ENCODE measurements at regions not wholly inside any gene's neighbourhood (a gene's known extent, or its start where the extent isn't known, plus 50 kb on each side); places are given as distances from the start of the nearest gene placed in this dataset.

DNA sequence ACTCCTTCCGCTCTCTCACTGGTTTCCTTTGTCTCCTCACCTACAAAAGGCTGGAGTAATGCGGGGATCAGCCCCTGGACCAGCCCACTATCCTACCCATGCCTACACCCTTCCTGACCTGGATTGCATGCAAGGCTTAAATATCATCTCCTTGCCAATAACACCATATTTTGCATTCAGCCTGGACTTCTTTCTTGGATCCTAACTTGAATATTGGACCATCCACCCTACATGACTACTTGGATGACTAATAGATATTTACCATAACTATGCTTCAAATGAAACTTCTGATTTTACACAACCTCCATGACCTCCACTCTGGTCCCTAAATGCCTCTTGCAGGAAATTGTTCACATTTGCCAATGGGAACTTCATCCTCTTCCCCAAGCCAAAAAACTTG, 188.3 kb upstream of the AKR1E2 start:
- POLR2A ChIA-PET = no interaction called here
- Histone ChIP-seq H3K27me3 (replicated peaks in 1 of 4; ENCODE audit: control extremely low read depth in 1 of 4, control insufficient read depth in 3 of 4, insufficient read depth in 4 of 4, low read length in 3 of 4) (no peaks in the 10 kb centered on the region), H3K9me3 (ENCODE audit: control extremely low read depth in 1 of 3, control insufficient read depth in 2 of 3, insufficient read depth in 1 of 3, low read length in 2 of 3) (no peaks in the 10 kb centered on the region), H3K9ac (ENCODE audit: low read length) (no peak overlapping the region), H2AFZ (ENCODE audit: insufficient read depth, low read depth, low read length, poor library complexity, severe bottlenecking) (no peak overlapping the region), H4K20me1 (ENCODE audit: control insufficient read depth, insufficient read depth, low read length, poor library complexity, severe bottlenecking) (no peaks in the 10 kb centered on the region), H3K4me3 (ENCODE audit: control extremely low read depth in 1 of 5, extremely low read depth in 1 of 5, insufficient read depth in 1 of 5, low read depth in 2 of 5, low read length in 4 of 5) (no peak overlapping the region), H3K4me1 (ENCODE audit: control insufficient read depth in 2 of 2, insufficient read depth in 2 of 2, low read length in 2 of 2) (no peaks in the 10 kb centered on the region), H3K79me2 (ENCODE audit: control insufficient read depth, insufficient read depth, low read length) (no peaks in the 10 kb centered on the region), H3K36me3 (replicated peaks in 1 of 2; ENCODE audit: control extremely low read depth in 1 of 2, control insufficient read depth in 1 of 2, extremely low read depth in 1 of 2, insufficient read depth in 2 of 2, low read length in 1 of 2) (no peaks in the 10 kb centered on the region), H3K4me2 (replicated peaks; ENCODE audit: low read depth, low read length, poor library complexity, severe bottlenecking) (no peak overlapping the region), H3K27ac (ENCODE audit: low read length in 2 of 2) (no peak overlapping the region)
- DNase-seq (no peak), ATAC-seq (ENCODE audit: low read depth) (no peak)
- Mint-ChIP-seq H3K27me3 (no peaks in the 10 kb centered on the region), H3K27ac (no peak overlapping the region), H3K4me3 (no peak overlapping the region), H3K4me1 (peaks cover 5% of the 10 kb centered on the region), H3K9me3 (ENCODE audit: insufficient read depth) (no peaks in the 10 kb centered on the region)
- CTCF ChIA-PET = no interaction called here
- no peak for TF ChIP-seq EZH2 (IDR thresholded peaks at IDR 0.05; ENCODE audit: borderline replicate concordance, insufficient read depth, low read depth, low read length, poor library complexity, severe bottlenecking)
- TF ChIP-seq, protein P1, sequence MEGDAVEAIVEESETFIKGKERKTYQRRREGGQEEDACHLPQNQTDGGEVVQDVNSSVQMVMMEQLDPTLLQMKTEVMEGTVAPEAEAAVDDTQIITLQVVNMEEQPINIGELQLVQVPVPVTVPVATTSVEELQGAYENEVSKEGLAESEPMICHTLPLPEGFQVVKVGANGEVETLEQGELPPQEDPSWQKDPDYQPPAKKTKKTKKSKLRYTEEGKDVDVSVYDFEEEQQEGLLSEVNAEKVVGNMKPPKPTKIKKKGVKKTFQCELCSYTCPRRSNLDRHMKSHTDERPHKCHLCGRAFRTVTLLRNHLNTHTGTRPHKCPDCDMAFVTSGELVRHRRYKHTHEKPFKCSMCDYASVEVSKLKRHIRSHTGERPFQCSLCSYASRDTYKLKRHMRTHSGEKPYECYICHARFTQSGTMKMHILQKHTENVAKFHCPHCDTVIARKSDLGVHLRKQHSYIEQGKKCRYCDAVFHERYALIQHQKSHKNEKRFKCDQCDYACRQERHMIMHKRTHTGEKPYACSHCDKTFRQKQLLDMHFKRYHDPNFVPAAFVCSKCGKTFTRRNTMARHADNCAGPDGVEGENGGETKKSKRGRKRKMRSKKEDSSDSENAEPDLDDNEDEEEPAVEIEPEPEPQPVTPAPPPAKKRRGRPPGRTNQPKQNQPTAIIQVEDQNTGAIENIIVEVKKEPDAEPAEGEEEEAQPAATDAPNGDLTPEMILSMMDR (IDR thresholded peaks at IDR 0.05) = no peak
- intact Hi-C loops (cut with micrococcal nuclease) = no loop called here
- 100% methylated on average over 2 of the region's 2 CpGs for WGBS (ENCODE audit: insufficient coverage)

DNA sequence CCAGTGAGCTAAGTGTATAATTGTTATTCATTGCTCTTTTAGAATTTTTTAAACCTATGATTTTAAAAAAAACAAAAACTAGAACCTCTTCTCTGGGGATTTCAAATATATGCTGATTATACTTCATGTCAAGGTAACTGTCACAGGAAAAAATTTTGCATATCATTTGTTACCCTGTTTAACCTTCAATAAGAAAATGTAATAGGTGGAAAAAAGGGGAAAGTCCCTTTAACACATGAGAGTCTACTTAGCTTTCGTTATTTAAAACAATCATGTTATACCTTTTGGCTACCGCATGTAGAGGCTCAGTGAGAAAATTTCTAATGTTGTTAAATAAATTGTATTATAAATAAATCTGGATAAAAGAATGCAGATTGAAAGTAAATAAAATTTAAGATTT, 190.1 kb upstream of the AKR1E2 start:
- peaks cover 4% of the 10 kb centered on the region for H3K27me3 Mint-ChIP-seq
- H3K36me3 ChIP-seq (replicated peaks in 1 of 2; ENCODE audit: control extremely low read depth in 1 of 2, control insufficient read depth in 1 of 2, extremely low read depth in 1 of 2, insufficient read depth in 2 of 2, low read length in 1 of 2) = no peaks in the 10 kb centered on the region
- no peaks in the 10 kb centered on the region for H3K9me3 Mint-ChIP-seq (ENCODE audit: insufficient read depth)
- no peak for TF ChIP-seq EZH2 (IDR thresholded peaks at IDR 0.05; ENCODE audit: borderline replicate concordance, insufficient read depth, low read depth, low read length, poor library complexity, severe bottlenecking)
- TF ChIP-seq, protein P1 (IDR thresholded peaks at IDR 0.05) = no peak
- peaks cover 5% of the 10 kb centered on the region for H3K4me1 Mint-ChIP-seq
- no peak overlapping the region for H3K4me3 Mint-ChIP-seq
- H3K9me3 ChIP-seq (ENCODE audit: control extremely low read depth in 1 of 3, control insufficient read depth in 2 of 3, insufficient read depth in 1 of 3, low read length in 2 of 3) = no peaks in the 10 kb centered on the region
- H2AFZ ChIP-seq (ENCODE audit: insufficient read depth, low read depth, low read length, poor library complexity, severe bottlenecking) = no peak overlapping the region
- peaks cover 0 to 2% (median 0%) of the 10 kb centered on the region in 4 experiments for H3K27me3 ChIP-seq (replicated peaks in 1 of 4; ENCODE audit: control extremely low read depth in 1 of 4, control insufficient read depth in 3 of 4, insufficient read depth in 4 of 4, low read length in 3 of 4)
- H3K4me3 ChIP-seq (ENCODE audit: control extremely low read depth in 1 of 5, extremely low read depth in 1 of 5, insufficient read depth in 1 of 5, low read depth in 2 of 5, low read length in 4 of 5) = no peak overlapping the region
- no peak overlapping the region for H3K9ac ChIP-seq (ENCODE audit: low read length)
- intact Hi-C loops (cut with micrococcal nuclease) = no loop called here
- H3K4me1 ChIP-seq (ENCODE audit: control insufficient read depth in 2 of 2, insufficient read depth in 2 of 2, low read length in 2 of 2) = no peaks in the 10 kb centered on the region
- no CpG with 5 or more reads among the region's 2 CpGs for WGBS (ENCODE audit: insufficient coverage)
- no peak overlapping the region for H3K4me2 ChIP-seq (replicated peaks; ENCODE audit: low read depth, low read length, poor library complexity, severe bottlenecking)
- ATAC-seq (ENCODE audit: low read depth) (peak; percentile 33), DNase-seq (peak; percentile 13)
- no peak overlapping the region for H3K27ac ChIP-seq (ENCODE audit: low read length in 2 of 2)
- POLR2A ChIA-PET = no interaction called here
- H3K27ac Mint-ChIP-seq = no peak overlapping the region
- no peaks in the 10 kb centered on the region for H4K20me1 ChIP-seq (ENCODE audit: control insufficient read depth, insufficient read depth, low read length, poor library complexity, severe bottlenecking)
- CTCF ChIA-PET = interaction anchor here (0.8 to 1.4 kb wide), 2 partner anchors 21 to 1396 kb away, joined by 3 to 6 read pairs; no protein-coding TSS in a partner anchor
- no peaks in the 10 kb centered on the region for H3K79me2 ChIP-seq (ENCODE audit: control insufficient read depth, insufficient read depth, low read length)

All from B cell (primary cell).